H1 (cell line): ENCODE measurements at regions not wholly inside any gene's neighbourhood (a gene's known extent, or its start where the extent isn't known, plus 50 kb on each side); places are given as distances from the start of the nearest gene placed in this dataset.

ENCODE experiments used
- CTCF ChIA-PET: fragments of 300-600 bp; sonication (Branson Sonifier 250); formaldehyde crosslinking; loops from one replicate; lab custom pipeline; 2021; ENCODE audit not compliant: partially characterized antibody; lab: Charles Lee
- POLR2A ChIA-PET: fragments of 300-600 bp; sonication (Branson Sonifier 250); formaldehyde crosslinking; loops from one replicate; lab custom pipeline; 2021; ENCODE audit warnings: inconsistent platforms; ENCODE audit not compliant: partially characterized antibody; lab: Charles Lee
- DNase-seq, 2 experiments: peaks; one replicate each; pipeline versions ENCODE4 v3.0.0 to v3.0.0-alpha.2; 2010 to 2022; ENCODE audit warnings: low spot score in 2 of 2, low read depth in 1 of 2, mixed read lengths in 1 of 2
- FAIRE-seq: peaks from 2 replicates; lab custom pipeline; 2011; peaks lifted over from hg19 to GRCh38; lab: Jason Lieb, UNC
- H2AFZ ChIP-seq: 2 replicates; pipeline ENCODE4 v1.8.1; 2012; ENCODE audit warnings: low read length, inconsistent platforms
- H2AK5ac ChIP-seq: 2 replicates; pipeline ENCODE4 v1.6.1; 2013; ENCODE audit warnings: low read depth, low read length
- H2BK120ac ChIP-seq: replicated peaks from 2 replicates; pipeline ENCODE3; 2013; ENCODE audit warnings: low read depth, low read length, inconsistent platforms
- H2BK12ac ChIP-seq: 2 replicates; pipeline ENCODE4 v1.6.1; 2013; ENCODE audit warnings: low read depth, low read length
- H2BK15ac ChIP-seq: 2 replicates; pipeline ENCODE4 v1.6.1; 2013; ENCODE audit warnings: low read length
- H2BK20ac ChIP-seq: 2 replicates; pipeline ENCODE4 v1.6.1; 2013; ENCODE audit warnings: low read length
- H2BK5ac ChIP-seq: 2 replicates; pipeline ENCODE4 v1.6.1; 2013; ENCODE audit warnings: low read depth, low read length
- H3K14ac ChIP-seq: 2 replicates; pipeline ENCODE4 v1.6.1; 2013; ENCODE audit warnings: inconsistent platforms; ENCODE audit not compliant: insufficient read length
- H3K18ac ChIP-seq: 2 replicates; pipeline ENCODE4 v1.6.1; 2013; ENCODE audit warnings: low read length; ENCODE audit errors: extremely low read depth
- H3K23ac ChIP-seq: 2 replicates; pipeline ENCODE4 v1.6.1; 2013; ENCODE audit warnings: inconsistent platforms; ENCODE audit not compliant: insufficient read length
- H3K23me2 ChIP-seq: 2 replicates; pipeline ENCODE4 v1.6.1; 2013; ENCODE audit warnings: low read depth, low read length
- H3K27ac ChIP-seq: 2 replicates; pipeline ENCODE4 v1.6.1; 2011; ENCODE audit warnings: low read depth, low read length, inconsistent platforms
- H3K27me3 ChIP-seq, 4 experiments: replicated peaks in 1 of 4; 1 replicate in 1 of 4; 2 replicates in 3 of 4; pipeline versions ENCODE4 v1.6.1 to v1.8.1; 2011 to 2013; ENCODE audit warnings: low read length in 3 of 4, mild to moderate bottlenecking in 3 of 4, inconsistent platforms in 2 of 4, mixed read lengths in 2 of 4, moderate library complexity in 1 of 4; ENCODE audit not compliant: control insufficient read depth in 3 of 4, insufficient read depth in 3 of 4; ENCODE audit errors: extremely low read depth in 1 of 4
- H3K36me3 ChIP-seq, 4 experiments: 2 replicates each; pipeline versions ENCODE4 v1.6.1 to v1.8.1; 2011 to 2013; ENCODE audit warnings: mild to moderate bottlenecking in 4 of 4, low read length in 3 of 4, moderate library complexity in 2 of 4, control low read depth in 1 of 4, inconsistent platforms in 1 of 4; ENCODE audit not compliant: insufficient read depth in 4 of 4, control insufficient read depth in 2 of 4
- H3K4ac ChIP-seq: replicated peaks from 2 replicates; pipeline ENCODE3; 2013; ENCODE audit warnings: low read length, low read depth, mixed read lengths, inconsistent platforms; ENCODE audit not compliant: insufficient read length
- H3K4me1 ChIP-seq, 4 experiments: replicated peaks in 1 of 4; 1 replicate in 1 of 4; 2 replicates in 3 of 4; pipeline versions ENCODE4 v1.6.1 to v1.8.1; 2011 to 2013; ENCODE audit warnings: low read length in 3 of 4, inconsistent platforms in 2 of 4, mixed read lengths in 1 of 4; ENCODE audit not compliant: insufficient read depth in 4 of 4, control insufficient read depth in 3 of 4
- H3K4me2 ChIP-seq, 2 experiments: 2 replicates each; pipeline versions ENCODE4 v1.6.1 to v1.8.1; 2011 to 2013; ENCODE audit warnings: low read depth in 2 of 2, low read length in 2 of 2, control low read depth in 1 of 2, inconsistent platforms in 1 of 2, mild to moderate bottlenecking in 1 of 2; ENCODE audit not compliant: insufficient read depth in 1 of 2
- H3K4me3 ChIP-seq, 4 experiments: fragments of 200-600, 300-600 bp in 1 of 4; sonication (generic), shearing (Covaris generic), sonication (Bioruptor Twin) in 1 of 4; 2 replicates each; pipeline versions ENCODE4 v1.5.1 to v1.8.1; 2011 to 2016; ENCODE audit warnings: low read length in 4 of 4, low read depth in 3 of 4, control low read depth in 2 of 4, inconsistent platforms in 2 of 4, mild to moderate bottlenecking in 2 of 4, mixed read lengths in 1 of 4, moderate library complexity in 1 of 4; ENCODE audit not compliant: insufficient read depth in 2 of 4; ENCODE audit errors: extremely low read depth in 1 of 4
- H3K56ac ChIP-seq: replicated peaks from 2 replicates; pipeline ENCODE3; 2013; ENCODE audit warnings: low read depth, mild to moderate bottlenecking, mixed read lengths, low read length, inconsistent platforms; ENCODE audit not compliant: insufficient read length
- H3K79me1 ChIP-seq: 2 replicates; pipeline ENCODE4 v1.6.1; 2013; ENCODE audit warnings: low read depth, low read length, control low read depth
- H3K79me2 ChIP-seq, 2 experiments: 2 replicates each; pipeline versions ENCODE4 v1.6.1 to v1.8.1; 2012 to 2013; ENCODE audit warnings: low read length in 2 of 2, mild to moderate bottlenecking in 2 of 2, inconsistent platforms in 1 of 2; ENCODE audit not compliant: insufficient read depth in 2 of 2, control insufficient read depth in 1 of 2
- H3K9ac ChIP-seq, 4 experiments: replicated peaks in 1 of 4; 1 replicate in 1 of 4; 2 replicates in 3 of 4; pipeline versions ENCODE4 v1.6.1 to v1.8.1; 2011 to 2013; ENCODE audit warnings: low read depth in 3 of 4, low read length in 3 of 4, control low read depth in 2 of 4, mild to moderate bottlenecking in 2 of 4, moderate library complexity in 2 of 4, inconsistent platforms in 1 of 4; ENCODE audit errors: extremely low read depth in 1 of 4
- H3K9me3 ChIP-seq, 2 experiments: 2 replicates each; pipeline versions ENCODE4 v1.6.1 to v1.8.1; 2012 to 2013; ENCODE audit warnings: mild to moderate bottlenecking in 2 of 2, moderate library complexity in 2 of 2, control low read depth in 1 of 2, inconsistent platforms in 1 of 2, low read depth in 1 of 2, low read length in 1 of 2, mixed read lengths in 1 of 2; ENCODE audit not compliant: insufficient read depth in 2 of 2
- H4K20me1 ChIP-seq, 2 experiments: replicated peaks in 1 of 2; 2 replicates each; pipeline versions ENCODE3 to v1.8.1; 2011 to 2013; ENCODE audit warnings: inconsistent platforms in 2 of 2, low read length in 2 of 2, mild to moderate bottlenecking in 1 of 2; ENCODE audit not compliant: insufficient read depth in 2 of 2, control insufficient read depth in 1 of 2
- H4K5ac ChIP-seq: 2 replicates; pipeline ENCODE4 v1.6.1; 2013; ENCODE audit warnings: low read length, low read depth, mixed read lengths, inconsistent platforms; ENCODE audit not compliant: insufficient read length
- H4K8ac ChIP-seq: 2 replicates; pipeline ENCODE4 v1.8.0; 2013; ENCODE audit warnings: mild to moderate bottlenecking, moderate library complexity, low read length, inconsistent platforms; ENCODE audit not compliant: insufficient read depth; ENCODE audit errors: extremely low read depth
- H4K91ac ChIP-seq: replicated peaks from 2 replicates; pipeline ENCODE3; 2013; ENCODE audit warnings: low read length, mixed read lengths, inconsistent platforms; ENCODE audit not compliant: insufficient read length
- CREB1 ChIP-seq: IDR thresholded peaks from 2 replicates; pipeline ENCODE4 v1.6.1; 2012; ENCODE audit warnings: inconsistent platforms
- JUN ChIP-seq: IDR thresholded peaks from 2 replicates; pipeline ENCODE4 v1.6.1; 2011; ENCODE audit warnings: low read depth, mild to moderate bottlenecking, improper control_type of control experiment, low read length
- SIRT6 ChIP-seq: IDR thresholded peaks from one replicate; pipeline ENCODE4 v1.7.1; 2012; ENCODE audit warnings: low read length, inconsistent platforms
- SUZ12 ChIP-seq: fragments of 200-600 bp; sonication (generic); IDR thresholded peaks from 2 replicates; pipeline ENCODE4 v1.6.1; 2012; ENCODE audit warnings: mild to moderate bottlenecking, inconsistent platforms, low read length, moderate library complexity, mixed read lengths
- WGBS, 2 experiments: shearing (Covaris generic) in 1 of 2; methylation state at CpG; one replicate each; pipeline versions ENCODE4 v1.1.6 to v1.1.7; 2013 to 2015; ENCODE audit warnings: low lambda C conversion rate in 2 of 2, mixed read lengths in 2 of 2, inconsistent platforms in 1 of 2, low coverage in 1 of 2, missing lambda C conversion rate in 1 of 2; ENCODE audit not compliant: insufficient replicate concordance in 2 of 2, insufficient coverage in 1 of 2, insufficient read length in 1 of 2; ENCODE audit errors: extremely low coverage in 1 of 2, missing lambda C conversion rate in 1 of 2; 5-methylcytosine and 5-hydroxymethylcytosine counted together

DNA sequence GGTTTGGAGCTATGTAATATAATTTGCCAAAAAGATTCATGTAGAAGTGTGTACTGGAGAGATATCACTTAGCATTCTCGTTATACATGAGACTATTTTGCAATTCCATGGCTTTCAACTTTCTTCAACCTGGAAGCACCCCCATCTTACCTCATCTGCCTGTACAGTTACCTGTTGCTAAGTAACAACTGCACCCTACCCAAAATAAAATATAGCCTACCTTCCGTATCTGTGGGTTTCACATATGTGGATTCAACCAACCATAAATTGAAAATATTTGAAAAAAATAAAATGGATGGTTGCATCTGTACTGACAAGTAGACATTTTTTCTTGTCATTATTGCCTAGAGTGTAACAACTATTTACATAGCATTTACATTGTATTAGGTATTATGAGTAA lies 278.3 kb downstream of the PPP1R2C start:
- H2BK120ac ChIP-seq: no peak overlapping the region
- no peak overlapping the region for H3K4ac ChIP-seq
- no peak overlapping the region for H3K56ac ChIP-seq
- H3K27me3 ChIP-seq: no peaks in the 10 kb centered on the region
- H2BK12ac ChIP-seq: no peak overlapping the region
- POLR2A ChIA-PET: no interaction called here
- DNase-seq (no peak), FAIRE-seq (no peak)
- no peak overlapping the region for H2BK5ac ChIP-seq
- no peak overlapping the region for H4K91ac ChIP-seq
- H3K23ac ChIP-seq: no peak overlapping the region
- 78% methylated on average over 2 of the region's 2 CpGs; no CpG with 5 or more reads in 1 of the 2 experiments for WGBS, 2 experiments
- no peak overlapping the region for H2AK5ac ChIP-seq
- H3K79me2 ChIP-seq: no peaks in the 10 kb centered on the region
- no peak overlapping the region for H4K5ac ChIP-seq
- H3K9ac ChIP-seq: no peak overlapping the region
- H4K20me1 ChIP-seq: no peaks in the 10 kb centered on the region
- no peak for TF ChIP-seq SUZ12
- no peak for TF ChIP-seq SIRT6
- no peak for TF ChIP-seq JUN
- no peak for TF ChIP-seq CREB1
- TF ChIP-seq, all 59 proteins: peak for 0
- Histone ChIP-seq H2AFZ (no peak overlapping the region), H3K18ac (no peak overlapping the region), H3K9me3 (no peaks in the 10 kb centered on the region), H3K23me2 (no peaks in the 10 kb centered on the region), H3K14ac (no peak overlapping the region), H4K8ac (no peak overlapping the region), H3K79me1 (no peaks in the 10 kb centered on the region), H3K4me1 (no peaks in the 10 kb centered on the region), H2BK20ac (no peak overlapping the region), H3K36me3 (no peaks in the 10 kb centered on the region), H3K4me2 (no peak overlapping the region), H2BK15ac (no peak overlapping the region), H3K4me3 (no peak overlapping the region), H3K27ac (no peak overlapping the region)
- CTCF ChIA-PET: no interaction called here
